NCI-H1436 (cell line): ENCODE measurements at regions not wholly inside any gene's neighbourhood (a gene's known extent, or its start where the extent isn't known, plus 50 kb on each side); places are given as distances from the start of the nearest gene placed in this dataset.

Experiments used
- DNase-seq: peaks from one replicate; lab custom pipeline; 2025; lab: John Stamatoyannopoulos, UW

GRCh38 chr4:60194214-60194613 is 1005.9 kb upstream of the ADGRL3 start:
- DNase-seq: no peak

- DNase-seq: no peak
These were observed 1004.9 kb upstream of the ADGRL3 start for GRCh38 chr4:60195256-60195655.

GRCh38 chr4:60201052-60201673 is 999.0 kb upstream of the ADGRL3 start:
- peak; percentile 52 for DNase-seq

- no peak for DNase-seq
These were observed 990.5 kb upstream of the ADGRL3 start for GRCh38 chr4:60209588-60209987.

GRCh38 chr4:60215906-60216305 is 984.2 kb upstream of the ADGRL3 start:
- DNase-seq: no peak

GRCh38 chr4:60216752-60217151 is 983.4 kb upstream of the ADGRL3 start:
- no peak for DNase-seq

GRCh38 chr4:60221866-60222265 is 978.3 kb upstream of the ADGRL3 start:
- DNase-seq: no peak

- DNase-seq: no peak
These were observed 976.8 kb upstream of the ADGRL3 start for GRCh38 chr4:60223208-60223923.

- DNase-seq: no peak
These were observed 958.3 kb upstream of the ADGRL3 start for GRCh38 chr4:60241866-60242265.

- no peak for DNase-seq
These were observed 950.3 kb upstream of the ADGRL3 start for GRCh38 chr4:60249784-60250183.

- DNase-seq: no peak
These were observed 949.5 kb upstream of the ADGRL3 start for GRCh38 chr4:60250657-60251056.

GRCh38 chr4:60259781-60260180 is 940.3 kb upstream of the ADGRL3 start:
- no peak for DNase-seq

GRCh38 chr4:60266505-60266904 is 933.6 kb upstream of the ADGRL3 start:
- DNase-seq: no peak

- DNase-seq: no peak
These were observed 903.7 kb upstream of the ADGRL3 start for GRCh38 chr4:60296386-60296785.

- DNase-seq: no peak
These were observed 886.4 kb upstream of the ADGRL3 start for GRCh38 chr4:60313611-60314178.

GRCh38 chr4:60314416-60314815 is 885.7 kb upstream of the ADGRL3 start:
- DNase-seq: no peak

GRCh38 chr4:60315586-60315985 is 884.5 kb upstream of the ADGRL3 start:
- no peak for DNase-seq

GRCh38 chr4:60326735-60327134 is 873.4 kb upstream of the ADGRL3 start:
- DNase-seq: no peak

GRCh38 chr4:60327651-60328050 is 872.5 kb upstream of the ADGRL3 start:
- DNase-seq: no peak

- DNase-seq: no peak
These were observed 855.2 kb upstream of the ADGRL3 start for GRCh38 chr4:60344908-60345307.

- DNase-seq: no peak
These were observed 854.7 kb upstream of the ADGRL3 start for GRCh38 chr4:60345392-60345791.

- DNase-seq: no peak
These were observed 840.3 kb upstream of the ADGRL3 start for GRCh38 chr4:60359746-60360367.

- no peak for DNase-seq
These were observed 835.0 kb upstream of the ADGRL3 start for GRCh38 chr4:60365176-60365575.
